C4-2B (cell line): ENCODE measurements at regions not wholly inside any gene's neighbourhood (a gene's known extent, or its start where the extent isn't known, plus 50 kb on each side); places are given as distances from the start of the nearest gene placed in this dataset.

Experiments
- H3K27ac ChIP-seq: fragments of 450-650 bp; 2 replicates; pipeline ENCODE4 v1.5.1; 2017
- ZFX ChIP-seq: fragments of 450-650 bp; IDR thresholded peaks from 2 replicates; pipeline ENCODE4 v1.6.1; 2017
- TF ChIP-seq, protein P1 (sequence below): fragments of 450-650 bp; conservative IDR thresholded peaks from 2 replicates; pipeline ENCODE4 v1.5.1; 2017; ENCODE audit warnings: mild to moderate bottlenecking

DNA sequence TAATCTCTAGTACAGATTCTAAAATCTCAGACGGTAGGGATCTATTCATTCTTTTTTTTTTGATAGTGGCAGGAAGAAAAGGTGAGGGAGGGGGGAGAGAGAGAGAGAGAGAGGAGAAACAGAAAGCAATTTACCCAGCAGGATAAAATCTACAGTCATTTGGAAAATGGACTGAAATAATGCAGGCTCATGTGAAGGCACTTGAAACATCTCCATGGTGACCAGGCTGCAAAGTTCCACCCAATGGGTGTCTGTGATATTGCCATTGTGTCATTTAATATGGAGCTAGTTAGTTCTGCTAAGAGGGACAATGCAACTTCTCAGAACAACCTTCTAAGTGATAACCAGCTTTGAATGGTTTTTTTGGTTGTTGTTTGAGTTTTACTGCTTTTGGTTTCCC, 165.2 kb upstream of the RAG2 start:
- TF ChIP-seq ZFX: no peak
- TF ChIP-seq, protein P1, sequence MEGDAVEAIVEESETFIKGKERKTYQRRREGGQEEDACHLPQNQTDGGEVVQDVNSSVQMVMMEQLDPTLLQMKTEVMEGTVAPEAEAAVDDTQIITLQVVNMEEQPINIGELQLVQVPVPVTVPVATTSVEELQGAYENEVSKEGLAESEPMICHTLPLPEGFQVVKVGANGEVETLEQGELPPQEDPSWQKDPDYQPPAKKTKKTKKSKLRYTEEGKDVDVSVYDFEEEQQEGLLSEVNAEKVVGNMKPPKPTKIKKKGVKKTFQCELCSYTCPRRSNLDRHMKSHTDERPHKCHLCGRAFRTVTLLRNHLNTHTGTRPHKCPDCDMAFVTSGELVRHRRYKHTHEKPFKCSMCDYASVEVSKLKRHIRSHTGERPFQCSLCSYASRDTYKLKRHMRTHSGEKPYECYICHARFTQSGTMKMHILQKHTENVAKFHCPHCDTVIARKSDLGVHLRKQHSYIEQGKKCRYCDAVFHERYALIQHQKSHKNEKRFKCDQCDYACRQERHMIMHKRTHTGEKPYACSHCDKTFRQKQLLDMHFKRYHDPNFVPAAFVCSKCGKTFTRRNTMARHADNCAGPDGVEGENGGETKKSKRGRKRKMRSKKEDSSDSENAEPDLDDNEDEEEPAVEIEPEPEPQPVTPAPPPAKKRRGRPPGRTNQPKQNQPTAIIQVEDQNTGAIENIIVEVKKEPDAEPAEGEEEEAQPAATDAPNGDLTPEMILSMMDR: no peak
- H3K27ac ChIP-seq: no peak overlapping the region

DNA sequence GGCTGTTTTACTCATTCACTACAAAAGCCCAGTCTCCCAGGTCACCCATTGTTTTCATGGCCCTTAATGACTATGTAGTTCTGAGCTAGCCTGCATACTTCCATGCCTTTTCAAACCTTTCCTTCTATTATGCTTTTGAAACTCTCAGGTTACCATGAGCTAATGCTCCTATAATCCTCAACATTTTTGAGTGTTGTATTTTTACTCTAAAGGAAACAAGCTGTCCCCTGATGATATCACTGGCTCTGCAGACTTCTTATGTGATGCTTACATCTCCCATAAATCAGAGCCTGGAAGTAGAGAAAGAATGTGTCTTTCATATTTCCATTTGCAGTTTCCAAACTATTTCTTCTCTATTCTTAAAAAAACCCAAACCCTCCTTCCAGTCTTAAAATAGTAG, 159.0 kb upstream of the RAG2 start:
- no peak overlapping the region for H3K27ac ChIP-seq
- TF ChIP-seq ZFX: no peak
- TF ChIP-seq, protein P1: no peak

DNA sequence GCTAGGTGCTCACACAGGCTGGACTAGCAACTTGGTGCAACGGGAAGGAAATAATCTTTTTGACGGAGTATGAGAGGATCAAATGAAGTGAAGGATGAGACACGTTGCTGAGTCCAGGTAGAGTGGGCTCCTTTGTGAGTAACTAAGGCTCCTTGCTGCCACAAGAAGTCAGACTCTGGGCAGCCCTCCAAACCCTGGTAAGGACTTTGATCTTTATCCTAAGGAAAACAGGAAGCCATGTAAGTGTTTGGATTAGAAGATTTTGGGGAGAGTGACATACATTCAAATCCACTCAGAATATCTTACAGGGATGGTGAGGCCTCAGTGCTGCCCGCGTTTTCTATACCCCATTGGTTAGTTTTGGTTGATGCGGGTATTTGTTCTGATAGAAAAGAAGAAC, 155.9 kb upstream of the RAG2 start:
- H3K27ac ChIP-seq: no peak overlapping the region
- no peak for TF ChIP-seq ZFX
- TF ChIP-seq, protein P1: no peak

DNA sequence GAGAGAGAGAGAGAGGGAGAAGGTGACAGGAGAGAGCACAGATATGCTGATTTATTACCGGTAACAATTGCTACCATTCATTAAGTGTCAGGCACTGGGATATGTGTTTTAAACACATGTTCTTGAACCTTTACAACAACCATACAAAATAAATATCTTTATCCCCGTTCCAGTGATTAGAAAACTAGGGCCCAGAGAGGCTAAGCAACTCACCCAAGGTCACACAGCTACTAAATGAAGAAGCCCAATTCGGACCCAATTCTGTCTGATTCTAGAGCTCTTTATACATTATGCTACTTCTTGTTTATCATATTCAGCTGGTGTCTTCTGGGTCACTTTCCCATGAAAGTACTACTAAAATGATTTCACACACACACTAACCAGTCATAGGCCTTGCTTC, 154.0 kb upstream of the RAG2 start:
- no peak for TF ChIP-seq ZFX
- TF ChIP-seq, protein P1: no peak
- no peak overlapping the region for H3K27ac ChIP-seq

DNA sequence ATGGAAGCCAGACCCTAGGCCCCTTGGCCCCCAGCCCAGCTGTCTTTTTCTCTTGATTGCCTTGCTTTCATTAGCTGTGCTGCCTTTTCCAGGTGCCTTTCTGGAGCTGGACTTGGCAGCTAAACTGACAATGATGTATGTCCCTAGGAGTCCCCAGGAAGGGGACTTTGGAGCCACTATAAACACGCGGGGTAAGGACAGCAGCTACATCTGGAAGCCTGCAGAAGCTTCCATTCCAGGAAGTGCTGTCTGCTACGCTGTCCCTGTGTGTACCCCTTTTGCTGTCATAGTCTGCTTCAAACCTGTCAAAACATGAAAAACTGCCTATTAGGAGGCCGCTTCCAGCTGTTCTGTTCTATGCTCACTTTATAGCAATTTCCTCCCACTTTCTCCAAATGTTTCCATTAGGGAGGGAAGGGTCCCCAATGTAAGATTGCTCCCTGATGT, 153.3 kb upstream of the RAG2 start:
- H3K27ac ChIP-seq: no peak overlapping the region

DNA sequence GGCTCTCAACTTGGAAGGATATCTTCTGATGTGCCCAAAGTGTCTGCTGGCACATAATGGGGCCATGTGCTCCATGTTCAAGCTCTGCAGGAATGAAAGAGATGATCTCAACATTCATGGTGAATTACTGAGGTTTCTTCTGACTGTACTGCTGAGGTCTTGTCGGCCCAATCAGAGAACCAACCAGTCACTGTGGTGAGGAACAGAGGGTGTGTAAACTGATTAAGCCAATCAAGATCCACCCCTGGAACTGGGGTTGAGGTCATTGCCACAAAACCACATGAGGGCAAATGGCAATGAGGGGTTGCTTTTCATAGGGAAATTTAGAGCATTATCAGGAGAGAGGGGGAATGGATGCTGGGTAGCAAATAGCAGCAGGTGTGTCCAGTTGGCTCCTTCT, 152.3 kb upstream of the RAG2 start:
- no peak overlapping the region for H3K27ac ChIP-seq
- TF ChIP-seq ZFX: no peak
- TF ChIP-seq, protein P1: no peak

More for the DNA sequence above, 153.3 kb upstream of the RAG2 start:
- TF ChIP-seq, protein P1: no peak
- no peak for TF ChIP-seq ZFX

DNA sequence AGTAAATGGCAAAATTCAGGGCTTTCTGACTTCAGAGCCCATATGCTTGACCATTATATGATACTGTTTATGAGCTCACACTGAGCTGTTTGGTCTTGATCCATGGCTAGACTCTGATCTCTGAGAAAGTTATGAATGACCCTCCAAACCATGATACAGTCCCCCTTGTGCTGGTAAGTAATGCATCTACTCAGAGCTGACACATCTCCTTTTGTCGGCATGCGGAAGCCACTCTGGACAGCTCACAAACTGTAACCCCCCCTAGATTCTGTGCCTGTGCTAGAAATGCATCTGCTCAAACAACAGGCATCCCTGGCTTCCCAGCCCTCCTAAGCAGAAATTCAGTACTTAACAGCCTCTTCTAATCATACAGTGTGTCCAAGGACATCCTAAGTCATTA, 150.8 kb upstream of the RAG2 start:
- TF ChIP-seq, protein P1: no peak
- TF ChIP-seq ZFX: no peak
- no peak overlapping the region for H3K27ac ChIP-seq
